GM23248 (cell line): ENCODE measurements at regions not wholly inside any gene's neighbourhood (a gene's known extent, or its start where the extent isn't known, plus 50 kb on each side); places are given as distances from the start of the nearest gene placed in this dataset.

ENCODE experiments used
- EZH2 ChIP-seq: fragments of 200-600 bp; sonication (generic); IDR thresholded peaks from 2 replicates; pipeline ENCODE4 v1.6.1; 2018; ENCODE audit warnings: antibody characterized with exemption, mild to moderate bottlenecking; ENCODE audit not compliant: insufficient read depth, poor library complexity, severe bottlenecking
- EZH2phosphoT487 ChIP-seq: fragments of 200-600 bp; sonication (generic); IDR thresholded peaks from 2 replicates; pipeline ENCODE4 v1.6.1; 2018; ENCODE audit warnings: antibody characterized with exemption, moderate library complexity, mild to moderate bottlenecking, low read depth; ENCODE audit not compliant: insufficient read depth

DNA sequence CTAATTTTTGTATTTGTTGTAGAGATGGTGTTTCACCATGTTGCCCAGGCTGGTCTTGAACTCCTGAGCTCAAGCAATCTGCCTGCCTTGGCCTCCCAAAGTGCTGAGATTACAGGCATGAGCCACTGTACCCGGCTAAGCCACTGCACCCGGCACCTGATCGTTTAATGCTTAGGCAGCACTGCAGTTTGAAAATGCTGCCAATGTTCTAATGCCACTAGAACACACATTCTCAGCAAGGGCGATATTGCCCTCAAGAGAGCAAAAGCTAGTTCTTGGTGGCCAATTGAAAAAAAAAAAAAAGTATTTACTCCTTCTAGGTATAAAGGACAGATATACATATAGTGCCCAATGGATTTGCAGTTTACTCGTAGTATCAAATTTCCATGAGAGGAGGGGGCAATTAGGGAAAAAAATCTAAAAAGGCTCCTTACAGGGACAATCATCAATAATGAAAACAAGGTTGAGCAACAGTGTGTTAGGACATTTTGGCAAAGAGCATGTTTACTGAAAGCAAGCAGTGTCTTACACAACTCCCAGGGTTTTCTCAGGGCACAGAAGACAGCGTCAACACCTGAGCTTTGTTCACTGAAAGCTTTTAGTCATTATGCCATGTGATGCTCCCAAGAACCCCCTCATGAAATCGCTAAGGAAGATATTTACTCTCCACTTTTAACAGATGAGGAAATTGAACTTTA is 199.9 kb upstream of the PKDCC start:
- TF ChIP-seq EZH2 (no peak), EZH2phosphoT487 (no peak)
